ENCODE measurements at regions not wholly inside any gene's neighbourhood (a gene's known extent, or its start where the extent isn't known, plus 50 kb on each side); places are given as distances from the start of the nearest gene placed in this dataset.

- TF ChIP-seq CTCF (IDR thresholded peaks at IDR 0.05 in 4 of 5, conservative IDR thresholded peaks at IDR 0.05 in 1 of 5), result no peak
- TF ChIP-seq POLR2A (IDR thresholded peaks at IDR 0.05), result no peak
Observed at GRCh38 chr7:91720260-91720937, 160.1 kb downstream of the MTERF1 start.
